Peyer's patch (tissue), 4 donors: ENCODE measurements at regions not wholly inside any gene's neighbourhood (a gene's known extent, or its start where the extent isn't known, plus 50 kb on each side); places are given as distances from the start of the nearest gene placed in this dataset.
"Not testable (repeated sequence)": the region's sequence is repeated elsewhere in the genome, so short reads cannot be mapped to it uniquely, and the experiment has no call there.

ENCODE experiments used
- DNase-seq, 3 donors: peaks; one replicate each; pipeline ENCODE4 v3.0.0-alpha.2; 2017 to 2019
- H3K27ac ChIP-seq, 4 donors: fragments of 200-600 bp; sonication (generic); one replicate each; pipeline ENCODE4 v1.5.1; 2016 to 2019
- H3K27me3 ChIP-seq, 2 donors: fragments of 200-600 bp; sonication (generic); one replicate each; pipeline ENCODE4 v1.5.1; 2019
- H3K36me3 ChIP-seq, 3 donors: fragments of 200-600 bp; sonication (generic); one replicate each; pipeline ENCODE4 v1.5.1; 2016 to 2019
- H3K4me1 ChIP-seq, 4 donors: fragments of 200-600 bp; sonication (generic); one replicate each; pipeline ENCODE4 v1.5.1; 2016 to 2019
- H3K4me3 ChIP-seq, 4 donors: fragments of 200-600 bp; sonication (generic); 1 replicate in 3 of 4; 2 replicates in 1 of 4; pipeline ENCODE4 v1.5.1; 2016 to 2019; ENCODE audit warnings: mild to moderate bottlenecking in 1 of 4
- H3K9me3 ChIP-seq, 4 donors: fragments of 200-600 bp; sonication (generic); one replicate each; pipeline ENCODE4 v1.5.1; 2016 to 2019; ENCODE audit warnings: mild to moderate bottlenecking in 1 of 4
- POLR2A ChIP-seq, 2 donors: fragments of 450-650 bp; IDR thresholded peaks; one replicate each; pipeline ENCODE4 v1.5.1; 2017; ENCODE audit warnings: antibody characterized with exemption in 2 of 2, mild to moderate bottlenecking in 2 of 2, moderate library complexity in 2 of 2
- TF ChIP-seq, protein P1 (sequence below), 6 experiments: fragments of 450-650 bp in 4 of 6; fragments of 200-600 bp in 2 of 6; sonication (generic) in 1 of 6; IDR thresholded peaks; one replicate each; pipeline ENCODE4 v1.5.1; 2017 to 2019; ENCODE audit warnings: antibody characterized with exemption in 6 of 6, mild to moderate bottlenecking in 3 of 6, moderate library complexity in 1 of 6

DNA sequence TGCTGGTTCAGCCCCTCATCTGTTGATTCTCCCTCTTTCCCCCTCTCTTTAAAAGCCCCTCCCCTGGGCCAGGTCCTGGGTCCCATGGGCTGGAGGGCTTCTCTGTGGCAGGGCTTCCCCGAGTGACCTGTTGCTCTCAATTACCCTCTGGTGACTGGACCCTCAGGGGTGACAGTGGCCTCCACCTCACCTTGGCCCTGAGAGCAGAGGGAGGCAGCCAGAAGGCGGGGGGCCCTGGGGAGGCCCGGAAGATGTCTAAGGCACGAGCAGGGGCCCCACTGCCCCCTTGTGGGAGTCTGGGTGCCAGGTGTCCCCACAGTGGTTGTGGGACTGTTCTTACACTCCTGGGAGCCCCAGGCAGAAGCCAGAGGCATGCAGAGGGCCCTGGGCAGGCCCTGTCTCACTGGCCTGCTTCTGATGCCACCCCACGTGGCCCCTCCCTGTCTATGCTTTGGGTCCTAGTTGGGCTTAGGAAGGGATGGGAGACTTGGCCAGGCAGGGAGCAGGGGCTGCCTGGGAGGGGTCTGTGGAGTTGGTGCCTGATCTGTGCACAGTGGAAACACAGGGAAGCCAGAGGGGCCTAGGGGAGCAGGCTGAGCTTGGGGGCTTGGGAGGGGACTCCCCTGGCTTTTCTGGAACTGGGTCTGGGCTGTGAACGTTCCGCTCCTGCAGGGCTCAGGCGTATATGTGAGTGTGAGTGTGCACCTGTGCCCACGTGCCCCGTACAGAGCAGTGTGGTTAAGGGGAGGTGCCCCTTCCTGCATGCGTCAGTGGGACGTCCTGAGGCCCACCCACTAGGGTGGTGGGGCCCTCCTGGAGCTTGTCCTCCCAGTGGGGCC, 179.7 kb downstream of the TMEM121 start:
- not testable (repeated sequence) for H3K36me3 ChIP-seq, H3K27me3 ChIP-seq, H3K9me3 ChIP-seq, H3K4me3 ChIP-seq, H3K4me1 ChIP-seq
- TF ChIP-seq, protein P1, sequence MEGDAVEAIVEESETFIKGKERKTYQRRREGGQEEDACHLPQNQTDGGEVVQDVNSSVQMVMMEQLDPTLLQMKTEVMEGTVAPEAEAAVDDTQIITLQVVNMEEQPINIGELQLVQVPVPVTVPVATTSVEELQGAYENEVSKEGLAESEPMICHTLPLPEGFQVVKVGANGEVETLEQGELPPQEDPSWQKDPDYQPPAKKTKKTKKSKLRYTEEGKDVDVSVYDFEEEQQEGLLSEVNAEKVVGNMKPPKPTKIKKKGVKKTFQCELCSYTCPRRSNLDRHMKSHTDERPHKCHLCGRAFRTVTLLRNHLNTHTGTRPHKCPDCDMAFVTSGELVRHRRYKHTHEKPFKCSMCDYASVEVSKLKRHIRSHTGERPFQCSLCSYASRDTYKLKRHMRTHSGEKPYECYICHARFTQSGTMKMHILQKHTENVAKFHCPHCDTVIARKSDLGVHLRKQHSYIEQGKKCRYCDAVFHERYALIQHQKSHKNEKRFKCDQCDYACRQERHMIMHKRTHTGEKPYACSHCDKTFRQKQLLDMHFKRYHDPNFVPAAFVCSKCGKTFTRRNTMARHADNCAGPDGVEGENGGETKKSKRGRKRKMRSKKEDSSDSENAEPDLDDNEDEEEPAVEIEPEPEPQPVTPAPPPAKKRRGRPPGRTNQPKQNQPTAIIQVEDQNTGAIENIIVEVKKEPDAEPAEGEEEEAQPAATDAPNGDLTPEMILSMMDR (IDR thresholded peaks at IDR 0.05), result peak in 1 of 6 experiments; percentile 16
- DNase-seq, result peak in 2 of 3 donors; percentile 76 to 88
- H3K27ac ChIP-seq, result peak overlapping the region in 2 of 4 donors; percentile 53 to 84

- H3K4me3 ChIP-seq, H3K4me1 ChIP-seq, H3K9me3 ChIP-seq, H3K36me3 ChIP-seq, DNase-seq, H3K27me3 ChIP-seq: not testable (repeated sequence)
- H3K27ac ChIP-seq, result peak overlapping the region in 2 of 4 donors; percentile 67 to 84
Measured at GRCh38 chr14:105706701-105707019, 180.3 kb downstream of the TMEM121 start.

- not testable (repeated sequence) for H3K27me3 ChIP-seq, H3K4me1 ChIP-seq, H3K36me3 ChIP-seq, H3K9me3 ChIP-seq
- DNase-seq, result peak in 1 of 3 donors; percentile 64
- peak overlapping the region in 2 of 4 donors; percentile 67 to 84 for H3K27ac ChIP-seq
- H3K4me3 ChIP-seq, result peak overlapping the region in 1 of 4 donors; percentile 24
Measured at GRCh38 chr14:105707099-105707498, 180.7 kb downstream of the TMEM121 start.

DNA sequence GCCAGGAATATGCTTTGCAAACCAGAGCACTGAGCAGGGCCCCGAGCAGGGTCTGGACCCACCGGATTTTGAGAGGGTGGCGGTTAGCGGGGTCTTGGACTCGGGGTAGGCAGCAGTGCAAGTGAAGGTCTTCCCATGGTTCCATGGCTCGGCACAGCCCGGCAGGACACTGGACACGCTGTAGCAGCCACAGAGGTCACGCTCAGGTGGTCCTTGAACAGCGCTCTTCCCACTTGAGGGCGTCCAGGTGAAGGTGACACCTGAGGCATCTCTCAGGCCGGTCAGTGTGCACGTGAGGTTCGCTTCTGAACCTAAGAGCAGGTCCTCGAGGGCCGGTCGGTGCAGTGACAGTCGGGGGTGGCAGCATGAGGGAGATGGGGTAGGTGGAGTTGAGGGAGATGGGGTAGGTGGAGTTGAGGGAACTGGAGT, 181.4 kb downstream of the TMEM121 start:
- DNase-seq, H3K36me3 ChIP-seq, H3K9me3 ChIP-seq, H3K4me1 ChIP-seq, H3K27me3 ChIP-seq: not testable (repeated sequence)
- Histone ChIP-seq H3K27ac (peak overlapping the region in 1 of 4 donors; percentile 84), H3K4me3 (peak overlapping the region in 1 of 4 donors; percentile 9)

DNA sequence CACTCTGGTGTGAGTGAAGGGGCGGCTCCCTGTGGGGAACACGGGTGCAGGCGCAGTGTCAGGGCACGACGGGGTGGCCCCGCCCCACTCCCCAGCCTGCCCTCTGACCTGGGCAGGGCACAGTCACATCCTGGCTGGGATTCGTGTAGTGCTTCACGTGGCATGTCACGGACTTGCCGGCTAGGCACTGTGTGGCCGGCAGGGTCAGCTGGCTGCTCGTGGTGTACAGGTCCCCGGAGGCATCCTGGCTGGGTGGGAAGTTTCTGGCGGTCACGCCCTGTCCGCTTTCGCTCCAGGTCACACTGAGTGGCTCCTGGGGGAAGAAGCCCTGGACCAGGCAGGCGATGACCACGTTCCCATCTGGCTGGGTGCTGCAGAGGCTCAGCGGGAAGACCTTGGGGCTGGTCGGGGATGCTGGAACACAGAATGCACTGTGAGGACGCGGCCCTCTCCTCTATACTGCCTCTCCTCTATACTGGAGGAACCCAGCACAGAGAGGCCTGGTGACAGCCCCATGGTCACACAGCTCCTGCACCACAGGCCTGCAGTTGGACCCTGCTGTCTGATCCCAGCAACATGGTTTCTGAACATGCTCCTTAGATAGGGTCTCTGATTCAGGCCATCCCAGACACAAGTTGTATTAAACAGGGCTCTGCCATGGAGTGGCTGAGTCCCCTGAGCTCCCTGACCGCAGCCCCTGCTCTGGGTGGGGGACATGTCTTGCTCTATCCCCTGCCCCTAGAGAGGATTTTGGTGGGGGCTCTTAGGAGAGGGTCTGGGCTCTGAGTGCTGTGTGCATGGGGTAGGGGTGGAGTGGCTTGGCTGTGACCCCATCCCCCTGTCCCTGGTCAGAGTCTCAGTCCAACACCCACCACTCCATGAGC, 182.1 kb downstream of the TMEM121 start:
- Histone ChIP-seq H3K4me3 (peak overlapping the region in 2 of 4 donors; percentile 14 to 37), H3K27ac (peak overlapping the region in 1 of 4 donors; percentile 84)
- DNase-seq, result peak in 2 of 3 donors; percentile 52 to 68
- H3K27me3 ChIP-seq, H3K36me3 ChIP-seq, H3K4me1 ChIP-seq, H3K9me3 ChIP-seq: not testable (repeated sequence)

DNA sequence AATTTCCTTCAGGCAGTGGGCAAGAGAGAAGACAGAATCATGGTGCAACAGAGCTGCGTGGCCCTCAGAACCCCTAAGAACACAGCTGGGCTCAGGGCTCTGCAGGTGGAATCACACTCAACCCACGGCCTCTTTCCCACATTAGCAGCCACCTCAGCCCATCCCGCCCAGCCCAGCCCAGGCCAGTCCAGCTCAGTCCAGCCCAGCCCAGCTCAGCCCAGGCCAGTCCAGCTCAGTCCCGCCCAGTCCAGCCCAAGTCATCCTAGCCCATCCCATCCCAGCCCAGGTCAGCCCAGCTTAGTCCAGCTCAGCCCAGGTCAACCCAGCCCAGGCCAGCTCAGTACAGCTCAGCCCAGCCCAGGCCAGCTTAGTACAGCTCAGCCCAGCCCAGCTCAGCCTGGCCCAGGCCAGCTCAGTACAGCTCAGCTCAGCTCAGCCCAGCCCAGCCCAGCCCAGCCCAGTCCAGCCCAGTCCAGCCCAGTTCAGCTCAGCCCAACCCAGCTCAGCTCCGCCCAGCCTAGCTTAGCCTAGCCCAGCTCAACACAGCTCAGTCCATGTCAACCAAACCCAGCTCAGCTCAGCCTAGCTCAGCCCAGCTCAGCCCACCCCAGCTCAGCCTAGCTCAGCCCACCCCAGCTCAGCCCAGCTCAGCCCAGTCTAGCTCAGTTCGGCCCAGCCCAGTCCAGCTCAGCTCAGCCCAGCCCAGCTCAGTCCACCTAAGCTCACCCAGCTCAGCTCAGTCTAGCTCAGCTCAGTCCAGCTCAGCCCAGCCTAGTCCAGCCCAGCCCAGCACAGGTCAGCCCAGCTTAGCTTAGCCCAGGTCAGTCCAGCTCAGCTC, 183.1 kb downstream of the TMEM121 start:
- Histone ChIP-seq H3K4me3 (peak overlapping the region in 2 of 4 donors; percentile 30 to 37), H3K27ac (peak overlapping the region in 2 of 4 donors; percentile 63 to 84), H3K27me3 (no peaks in the 10 kb centered on the region), H3K4me1 (peaks cover 0 to 4% (median 0%) of the 10 kb centered on the region in 4 donors), H3K9me3 (no peaks in the 10 kb centered on the region), H3K36me3 (no peaks in the 10 kb centered on the region)
- DNase-seq, result no peak
- TF ChIP-seq, protein P1 (IDR thresholded peaks at IDR 0.05), result no peak
- TF ChIP-seq POLR2A (IDR thresholded peaks at IDR 0.05), result no peak

DNA sequence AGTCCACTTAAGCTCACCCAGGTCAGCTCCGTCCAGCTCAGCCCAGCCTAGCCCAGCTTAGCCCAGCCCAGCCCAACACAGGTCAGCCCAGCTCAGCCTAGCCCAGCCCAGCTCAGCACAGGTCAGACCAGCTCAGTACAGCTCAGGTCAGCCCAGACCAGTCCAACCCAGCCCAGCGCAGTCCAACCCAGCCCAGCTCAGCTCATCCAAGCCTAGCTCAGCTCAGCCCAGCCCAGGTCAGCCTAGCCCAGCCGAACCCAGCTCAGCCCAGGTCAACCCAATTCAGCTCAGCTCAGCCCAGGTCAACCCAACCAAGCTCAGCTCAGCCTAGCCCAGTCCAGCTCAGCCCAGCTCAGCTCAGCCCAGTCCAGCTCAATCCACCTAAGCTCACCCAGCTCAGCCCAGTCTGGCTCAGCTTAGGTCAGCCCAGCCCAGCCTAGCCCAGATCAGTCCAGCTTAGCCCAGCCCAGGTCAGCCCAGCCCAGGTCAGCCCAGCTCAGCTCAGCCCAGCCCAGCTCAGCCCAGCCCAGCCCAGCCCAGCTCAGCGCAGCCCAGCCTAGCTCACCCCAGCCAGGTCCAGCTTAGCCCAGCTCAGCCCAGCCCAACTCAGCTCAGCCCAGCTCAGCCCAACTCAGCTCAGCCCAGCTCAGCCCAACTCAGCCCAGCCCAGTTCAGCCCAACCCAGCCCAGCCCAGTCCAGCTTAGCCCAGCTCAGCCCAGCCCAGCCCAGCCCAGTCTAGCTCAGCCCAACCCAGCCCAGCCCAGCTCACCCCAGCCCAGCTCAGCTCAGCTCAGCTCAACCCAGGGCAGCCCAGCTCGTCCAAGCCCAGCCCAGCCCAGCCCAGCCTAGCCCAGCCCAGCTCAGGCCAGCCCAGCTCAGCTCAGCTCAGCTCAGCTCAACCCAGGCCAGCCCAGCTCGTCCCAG, 184.0 kb downstream of the TMEM121 start:
- TF ChIP-seq, protein P1 (IDR thresholded peaks at IDR 0.05), result no peak
- H3K4me1 ChIP-seq, result peaks cover 0 to 4% (median 0%) of the 10 kb centered on the region in 4 donors
- no peak for DNase-seq
- H3K4me3 ChIP-seq, result peak overlapping the region in 2 of 4 donors; percentile 30 to 37
- H3K27me3 ChIP-seq, result no peaks in the 10 kb centered on the region
- H3K27ac ChIP-seq, result peak overlapping the region in 2 of 4 donors; percentile 63 to 84
- H3K36me3 ChIP-seq, result no peaks in the 10 kb centered on the region
- no peaks in the 10 kb centered on the region for H3K9me3 ChIP-seq
